ENCODE measurements at regions not wholly inside any gene's neighbourhood (a gene's known extent, or its start where the extent isn't known, plus 50 kb on each side); places are given as distances from the start of the nearest gene placed in this dataset.

DNA sequence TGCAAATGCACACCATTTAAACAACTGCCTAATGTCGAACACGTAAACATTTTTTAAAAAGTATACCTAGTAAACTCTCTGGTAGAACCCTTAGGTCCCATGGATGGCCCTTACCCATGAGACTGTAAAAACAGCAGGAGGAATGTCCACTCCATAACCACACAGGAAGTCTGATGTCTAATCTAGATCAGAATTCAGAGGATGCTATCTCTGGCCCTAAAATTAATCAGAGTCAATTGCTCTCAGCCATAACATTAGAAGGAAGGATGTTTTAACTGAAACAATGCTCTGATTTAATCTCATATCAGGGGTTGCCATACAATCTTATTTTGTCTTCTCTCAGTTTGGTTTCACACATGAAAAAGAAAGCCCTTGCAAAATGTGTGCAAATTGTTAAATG is 416.3 kb upstream of the PIK3C3 start:
- TF ChIP-seq, protein P1, sequence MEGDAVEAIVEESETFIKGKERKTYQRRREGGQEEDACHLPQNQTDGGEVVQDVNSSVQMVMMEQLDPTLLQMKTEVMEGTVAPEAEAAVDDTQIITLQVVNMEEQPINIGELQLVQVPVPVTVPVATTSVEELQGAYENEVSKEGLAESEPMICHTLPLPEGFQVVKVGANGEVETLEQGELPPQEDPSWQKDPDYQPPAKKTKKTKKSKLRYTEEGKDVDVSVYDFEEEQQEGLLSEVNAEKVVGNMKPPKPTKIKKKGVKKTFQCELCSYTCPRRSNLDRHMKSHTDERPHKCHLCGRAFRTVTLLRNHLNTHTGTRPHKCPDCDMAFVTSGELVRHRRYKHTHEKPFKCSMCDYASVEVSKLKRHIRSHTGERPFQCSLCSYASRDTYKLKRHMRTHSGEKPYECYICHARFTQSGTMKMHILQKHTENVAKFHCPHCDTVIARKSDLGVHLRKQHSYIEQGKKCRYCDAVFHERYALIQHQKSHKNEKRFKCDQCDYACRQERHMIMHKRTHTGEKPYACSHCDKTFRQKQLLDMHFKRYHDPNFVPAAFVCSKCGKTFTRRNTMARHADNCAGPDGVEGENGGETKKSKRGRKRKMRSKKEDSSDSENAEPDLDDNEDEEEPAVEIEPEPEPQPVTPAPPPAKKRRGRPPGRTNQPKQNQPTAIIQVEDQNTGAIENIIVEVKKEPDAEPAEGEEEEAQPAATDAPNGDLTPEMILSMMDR (IDR thresholded peaks at IDR 0.05; ENCODE audit: low read depth, low read length, missing input control), result no peak
- no peak for TF ChIP-seq TAF1 (conservative IDR thresholded peaks at IDR 0.05)
- TF ChIP-seq HNF4A (conservative IDR thresholded peaks at IDR 0.05), result no peak
- TF ChIP-seq GABPA (IDR thresholded peaks at IDR 0.05 in 1 of 2, conservative IDR thresholded peaks at IDR 0.05 in 1 of 2), result no peak

Data from liver (tissue), 3 donors.